Left colon (tissue), 2 donors: ENCODE measurements at regions not wholly inside any gene's neighbourhood (a gene's known extent, or its start where the extent isn't known, plus 50 kb on each side); places are given as distances from the start of the nearest gene placed in this dataset.
A peak's percentile ranks its signal among the peaks of the same experiment; 100 is the strongest.

Experiments used
- ATAC-seq: fragments of 200-7000 bp; cut with Tn5 transposase; one replicate; pipeline ENCODE4 v1.9.1; 2020; ENCODE audit warnings: mild to moderate bottlenecking, moderate library complexity
- DNase-seq, 2 donors: peaks; one replicate each; pipeline ENCODE4 v3.0.0-alpha.2; 2020
- intact Hi-C, 2 donors: fragments of 100-400 bp; cut with DNase I in 1 of 2; cut with micrococcal nuclease in 1 of 2; formaldehyde crosslinking; loops; one replicate each; pipeline versions ENCODE4 v1.11.2 to v1.14.0; 2022; cut with DNase I, micrococcal nuclease
- donor health status: DM: no; HTN: no; CAD: no.
- donor health status: DM: yes; HTN: yes; CAD: no.

DNA sequence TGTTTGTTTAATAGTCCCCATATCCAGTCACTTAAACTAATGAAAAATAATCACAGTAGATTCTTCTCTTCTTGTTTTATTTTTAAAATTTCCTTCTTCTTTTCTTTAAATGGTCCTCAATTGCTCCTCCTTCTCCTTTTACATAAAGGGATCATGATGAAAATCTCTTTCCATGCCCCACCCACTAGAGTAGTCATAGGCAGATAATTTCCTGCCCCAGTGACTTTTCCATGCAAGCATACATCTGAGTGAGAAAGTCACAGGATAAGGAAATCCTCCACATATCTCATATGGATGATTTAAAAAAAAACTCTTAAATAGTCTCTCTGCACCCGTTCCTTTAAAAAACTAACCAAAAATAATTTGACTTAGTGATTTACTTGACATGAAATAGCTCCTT is 552.3 kb upstream of the SETBP1 start:
- intact Hi-C loops, result no loop called here

DNA sequence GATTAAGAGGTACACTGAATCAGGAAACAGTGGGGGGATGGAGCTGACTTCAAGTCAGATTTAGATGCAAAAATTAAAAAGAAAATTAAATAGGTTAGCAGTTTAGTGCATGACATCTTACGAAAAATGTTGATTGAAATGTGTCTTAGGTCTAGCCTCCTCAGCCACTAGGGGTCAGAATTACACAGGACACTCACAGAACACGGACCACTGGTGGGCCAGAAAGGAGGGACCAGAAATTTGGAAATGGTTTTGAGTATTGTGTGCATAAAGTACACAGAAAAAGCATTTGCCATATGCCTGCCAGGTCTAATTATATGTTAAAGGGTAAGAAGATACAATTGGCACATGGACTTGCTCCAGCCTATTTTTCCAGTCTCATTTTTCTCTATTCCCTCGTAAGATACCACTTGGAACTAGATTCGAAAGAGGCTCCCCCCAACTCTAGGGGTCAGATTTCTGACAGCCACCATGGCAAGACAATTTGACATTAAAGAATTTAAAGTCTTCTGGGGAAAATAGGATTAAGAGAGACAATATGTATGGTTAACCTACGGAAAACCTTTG is 550.2 kb upstream of the SETBP1 start:
- DNase-seq (peak in 1 of 2 donors; percentile 15), ATAC-seq (peak; percentile 73)
- intact Hi-C loops, result no loop called here

More for the DNA sequence above, 552.3 kb upstream of the SETBP1 start:
- ATAC-seq, result peak; percentile 58
- DNase-seq, result no peak

DNA sequence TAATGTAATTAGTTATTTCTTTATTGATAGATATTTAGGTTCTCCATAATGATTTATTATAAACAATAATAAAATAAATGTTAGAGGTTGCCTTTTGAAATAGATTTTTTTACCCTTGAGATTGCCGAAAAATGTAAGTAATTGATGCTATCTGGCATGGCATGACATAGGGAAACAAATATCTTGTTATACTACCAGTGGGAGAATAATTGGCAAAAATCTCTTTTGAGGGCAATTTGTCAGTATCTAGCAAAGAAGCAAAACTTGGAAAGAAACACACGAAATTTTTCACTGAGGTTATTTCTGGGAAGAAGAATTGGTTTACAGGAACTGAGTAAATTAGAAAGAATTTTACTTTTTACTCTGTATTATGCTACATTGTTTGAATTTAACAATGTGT is 547.2 kb upstream of the SETBP1 start:
- intact Hi-C loops, result no loop called here
- ATAC-seq (no peak), DNase-seq (no peak)

- no peak for ATAC-seq
- intact Hi-C loops, result no loop called here
- DNase-seq, result no peak
Measured at GRCh38 chr18:44134447-44134846, 546.2 kb upstream of the SETBP1 start.

- intact Hi-C loops, result no loop called here
- ATAC-seq (no peak), DNase-seq (no peak)
Measured at GRCh38 chr18:44135741-44136140, 544.9 kb upstream of the SETBP1 start.

- intact Hi-C loops, result no loop called here
- peak; percentile 97 for ATAC-seq
- no peak for DNase-seq
Measured at GRCh38 chr18:44136326-44136725, 544.4 kb upstream of the SETBP1 start.

GRCh38 chr18:44143072-44143471 is 537.6 kb upstream of the SETBP1 start:
- DNase-seq (no peak), ATAC-seq (no peak)
- intact Hi-C loops, result no loop called here

DNA sequence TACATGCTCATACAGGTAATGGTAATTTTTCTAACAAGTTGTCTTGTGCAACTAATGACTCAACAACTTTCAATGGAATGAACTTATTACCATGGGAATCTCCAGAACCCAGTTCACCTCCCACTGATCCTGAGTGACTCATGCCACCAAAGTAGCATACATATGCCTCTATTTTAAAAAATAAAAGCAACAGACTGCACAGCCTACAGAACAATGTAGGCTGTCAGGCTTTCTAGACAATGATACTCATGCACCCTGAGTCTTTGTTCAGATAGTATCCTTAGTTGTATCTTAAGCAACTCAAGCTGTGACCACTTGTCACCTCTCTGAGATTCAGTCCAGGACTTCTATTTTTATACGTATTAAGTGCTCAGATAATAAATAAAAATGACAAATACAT is 531.0 kb upstream of the SETBP1 start:
- DNase-seq, result no peak
- ATAC-seq, result no peak
- intact Hi-C loops, result no loop called here

GRCh38 chr18:44153981-44154380 is 526.7 kb upstream of the SETBP1 start:
- DNase-seq (no peak), ATAC-seq (no peak)
- intact Hi-C loops, result no loop called here

DNA sequence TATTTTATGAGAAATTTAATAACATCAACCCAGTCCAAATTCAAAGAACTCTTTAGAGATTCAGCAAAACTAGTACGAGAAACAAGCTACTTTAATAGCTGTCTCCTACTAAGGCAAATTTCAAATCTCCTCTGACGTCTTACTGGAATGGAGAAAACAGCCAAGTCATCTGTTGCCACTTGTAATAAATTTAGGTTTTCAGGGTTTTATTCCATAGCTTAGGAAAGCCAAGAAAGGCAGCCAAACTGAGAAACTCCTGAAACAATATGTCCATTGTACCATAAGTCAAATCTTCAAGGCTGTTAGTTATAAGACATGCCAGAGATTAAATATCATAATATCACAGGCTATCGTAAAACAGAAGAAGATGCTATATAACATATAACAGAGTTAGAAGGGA is 524.6 kb upstream of the SETBP1 start:
- DNase-seq (no peak), ATAC-seq (no peak)

DNA sequence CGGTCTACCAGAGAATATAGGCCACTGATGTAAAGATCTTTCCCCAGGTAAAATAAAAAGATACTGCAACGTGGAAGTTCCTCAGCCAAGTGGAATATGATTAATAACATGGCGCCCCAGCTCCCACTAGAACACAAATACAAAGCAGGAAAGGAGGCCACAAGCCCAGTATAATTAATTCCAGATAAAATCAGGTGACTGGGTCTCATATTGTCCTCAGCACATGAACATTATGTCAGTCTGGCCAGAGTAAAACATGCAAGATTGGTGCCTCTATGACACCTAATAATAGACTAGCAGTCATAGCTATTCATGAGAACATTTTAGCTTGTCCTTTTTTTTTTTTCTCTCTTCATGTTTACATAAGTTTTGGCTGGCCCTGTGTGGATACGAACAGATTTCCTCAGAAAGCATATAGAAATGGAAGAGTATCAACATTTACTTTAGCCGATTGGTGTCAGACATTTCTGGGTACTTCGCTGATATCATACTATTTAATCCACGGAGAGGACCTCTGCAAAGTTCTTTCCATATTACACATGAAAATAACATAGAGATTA is 523.8 kb upstream of the SETBP1 start:
- DNase-seq (no peak), ATAC-seq (no peak)
- intact Hi-C loops, result no loop called here

More for the DNA sequence above, 524.6 kb upstream of the SETBP1 start:
- intact Hi-C loops, result no loop called here

DNA sequence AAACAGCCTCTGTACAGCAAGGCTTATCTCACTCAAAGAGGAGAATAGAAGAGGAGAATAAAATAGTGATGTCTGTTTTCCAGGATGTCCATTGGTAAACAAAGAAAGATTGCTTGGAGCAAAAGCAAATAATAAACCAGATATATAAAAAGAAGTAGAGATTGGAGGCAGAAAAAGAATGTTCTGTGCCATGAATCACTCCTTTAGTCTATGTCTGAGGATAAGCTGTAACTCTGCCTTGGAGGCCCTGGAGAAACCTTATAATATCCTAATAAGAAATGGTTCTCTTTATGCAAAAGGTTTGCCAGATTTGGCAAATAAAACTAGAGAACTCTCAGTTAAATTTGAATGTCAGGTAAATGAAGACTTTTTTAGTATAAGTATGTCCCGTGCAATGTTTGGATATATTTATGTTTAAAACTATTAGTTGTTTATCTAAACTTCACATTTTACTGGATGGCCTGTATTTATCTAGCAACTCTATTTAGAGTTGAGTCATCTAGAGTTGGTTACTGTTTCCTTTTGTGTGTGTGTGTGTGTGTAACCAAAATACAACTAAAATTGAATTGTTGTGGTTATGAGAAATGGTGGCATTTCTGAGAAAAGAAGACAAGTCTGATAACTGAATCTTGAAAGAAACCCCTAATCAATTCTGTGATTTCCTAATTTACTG is 510.3 kb upstream of the SETBP1 start:
- no peak for DNase-seq
- intact Hi-C loops, result no loop called here
- no peak for ATAC-seq

DNA sequence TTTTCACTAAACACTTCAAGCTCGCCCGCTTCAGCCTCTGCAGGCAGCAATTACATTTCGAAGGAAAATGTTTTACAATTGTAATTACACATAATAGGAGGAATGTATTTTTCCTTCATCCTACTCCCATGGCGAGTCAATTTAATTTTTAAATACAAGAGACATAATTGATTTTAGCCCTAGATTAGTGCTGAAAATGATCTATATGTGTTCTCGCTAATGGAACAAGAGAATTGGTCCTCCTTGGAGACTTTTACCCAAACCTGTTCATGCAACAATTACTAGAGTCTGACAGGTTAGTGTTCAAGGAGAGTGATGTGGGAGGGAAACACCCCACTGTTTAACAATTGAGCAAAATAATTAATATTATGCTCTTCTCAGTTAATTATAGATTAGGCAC is 509.4 kb upstream of the SETBP1 start:
- DNase-seq (no peak), ATAC-seq (no peak)
- intact Hi-C loops, result no loop called here

GRCh38 chr18:44175891-44176290 is 504.8 kb upstream of the SETBP1 start:
- no peak for ATAC-seq
- intact Hi-C loops, result no loop called here
- DNase-seq, result no peak

GRCh38 chr18:44178476-44178875 is 502.2 kb upstream of the SETBP1 start:
- intact Hi-C loops, result no loop called here
- ATAC-seq (no peak), DNase-seq (peak in 1 of 2 donors; percentile 25)

DNA sequence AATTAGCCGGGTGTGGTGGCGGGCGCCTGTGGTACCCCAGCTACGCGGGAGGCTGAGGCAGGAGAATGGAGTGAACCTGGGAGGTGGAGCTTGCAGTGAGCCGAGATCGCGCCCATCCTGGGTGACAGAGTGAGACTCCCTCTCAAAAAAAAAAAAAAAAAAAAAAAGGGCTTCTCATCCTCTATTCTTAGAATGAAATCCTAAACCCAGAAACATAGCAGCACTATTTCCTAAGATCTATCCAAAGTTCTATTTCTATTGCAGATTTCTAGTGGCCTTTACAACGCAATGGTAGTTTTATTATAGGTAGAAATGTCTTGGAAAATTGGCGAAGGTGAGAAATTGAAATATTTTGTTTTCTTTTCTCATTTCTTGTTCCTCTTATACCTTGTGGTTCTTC is 501.0 kb upstream of the SETBP1 start:
- intact Hi-C loops, result no loop called here
- no peak for ATAC-seq

GRCh38 chr18:44180683-44181082 is 500.0 kb upstream of the SETBP1 start:
- ATAC-seq (no peak), DNase-seq (no peak)
- intact Hi-C loops, result no loop called here

More for the DNA sequence above, 501.0 kb upstream of the SETBP1 start:
- no peak for DNase-seq

DNA sequence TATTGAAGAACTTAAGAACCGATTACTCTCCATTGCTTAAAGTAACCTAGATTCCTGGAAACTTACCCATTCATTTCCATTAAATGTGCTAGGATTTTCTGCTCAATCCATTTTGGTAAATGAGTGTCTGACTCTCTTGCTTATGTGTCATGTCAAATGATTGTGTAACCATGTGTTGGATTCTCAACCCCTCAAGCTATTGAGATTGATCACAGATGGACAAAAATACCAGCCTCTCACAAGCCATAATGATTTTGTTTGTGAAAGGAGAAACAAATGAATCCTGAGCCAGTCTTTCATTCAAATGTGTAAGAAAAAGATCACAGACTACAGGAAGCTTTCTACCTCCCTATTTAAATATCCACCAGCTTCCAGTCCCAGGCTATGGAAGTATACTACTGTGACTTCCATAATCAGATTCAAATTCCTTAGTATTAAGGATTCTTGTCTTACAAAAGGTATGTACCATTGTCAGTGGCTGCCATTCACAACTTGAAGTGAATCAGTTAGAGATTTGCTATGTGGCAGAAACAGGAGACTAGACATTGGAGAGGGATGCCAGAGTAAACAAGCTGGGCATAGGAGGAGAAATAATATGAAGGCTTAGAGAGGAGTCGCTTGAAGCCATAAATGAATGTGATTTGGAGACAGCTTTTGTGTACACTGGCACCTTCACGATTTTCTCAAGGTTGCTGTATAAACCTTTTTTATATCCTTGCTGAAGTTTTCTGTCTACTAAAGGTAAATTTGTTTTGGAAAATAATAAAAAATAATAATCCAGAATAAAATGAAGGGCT is 498.5 kb upstream of the SETBP1 start:
- no peak for DNase-seq
- intact Hi-C loops, result no loop called here
- ATAC-seq, result no peak

GRCh38 chr18:44186001-44186400 is 494.7 kb upstream of the SETBP1 start:
- no peak for DNase-seq
- ATAC-seq, result no peak
- intact Hi-C loops, result no loop called here

GRCh38 chr18:44187090-44187489 is 493.6 kb upstream of the SETBP1 start:
- no peak for DNase-seq
- intact Hi-C loops, result no loop called here
- no peak for ATAC-seq
